HG02870 (cell line): ENCODE measurements at regions not wholly inside any gene's neighbourhood (a gene's known extent, or its start where the extent isn't known, plus 50 kb on each side); places are given as distances from the start of the nearest gene placed in this dataset.

Source experiments
- ATAC-seq: cut with Tn5 transposase; IDR thresholded peaks from one replicate; pipeline ENCODE4 v1.9.1; 2021; ENCODE audit warnings: mild to moderate bottlenecking, moderate library complexity; ENCODE audit not compliant: unreplicated experiment

GRCh38 chr4:140809676-140810075 is 53.5 kb upstream of the TBC1D9 start:
- no peak for ATAC-seq

DNA sequence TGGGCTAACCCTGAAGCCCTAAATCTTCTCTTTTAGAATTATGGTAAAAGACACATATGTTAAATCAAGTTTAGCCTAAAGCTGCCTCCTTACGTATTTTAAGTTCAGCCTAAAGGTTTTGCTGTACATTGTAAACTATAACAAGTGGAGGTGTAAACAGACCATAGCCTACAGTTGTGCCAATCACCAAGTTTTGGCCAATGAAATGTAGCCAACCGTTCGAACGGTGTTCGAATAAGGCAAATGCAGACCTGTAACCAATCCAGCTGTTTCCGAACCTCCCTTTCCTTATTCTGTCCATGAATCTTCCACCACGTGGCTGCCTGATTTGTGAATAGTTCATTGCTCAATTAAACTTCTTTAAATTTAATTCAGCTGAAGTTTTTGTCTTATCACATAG is 52.1 kb upstream of the TBC1D9 start:
- ATAC-seq = peak; percentile 3

GRCh38 chr4:140807491-140808252 is 51.5 kb upstream of the TBC1D9 start:
- ATAC-seq = peak; percentile 74

GRCh38 chr4:140806163-140806562 is 50.0 kb upstream of the TBC1D9 start:
- peak; percentile 79 for ATAC-seq
